Adipocyte (in vitro differentiated cells): ENCODE measurements at regions not wholly inside any gene's neighbourhood (a gene's known extent, or its start where the extent isn't known, plus 50 kb on each side); places are given as distances from the start of the nearest gene placed in this dataset.

Experiments used
- DNase-seq: peaks from one replicate; pipeline ENCODE4 v3.0.0-alpha.2; 2015; ENCODE audit warnings: low read depth
- H3K27me3 ChIP-seq: replicated peaks from 2 replicates; pipeline ENCODE4 v1.7.0; 2013; ENCODE audit warnings: mild to moderate bottlenecking, low read length, moderate library complexity; ENCODE audit not compliant: control insufficient read depth, insufficient read depth
- H3K36me3 ChIP-seq: 2 replicates; pipeline ENCODE4 v1.7.0; 2013; ENCODE audit warnings: low read length, mild to moderate bottlenecking, moderate library complexity; ENCODE audit not compliant: control insufficient read depth, insufficient read depth, severe bottlenecking
- H3K4me1 ChIP-seq: 2 replicates; pipeline ENCODE4 v1.7.0; 2013; ENCODE audit warnings: mild to moderate bottlenecking, low read length, moderate library complexity; ENCODE audit not compliant: control insufficient read depth, insufficient read depth
- H3K4me3 ChIP-seq: 2 replicates; pipeline ENCODE4 v1.7.0; 2013; ENCODE audit warnings: mild to moderate bottlenecking, low read length, moderate library complexity
- H3K9ac ChIP-seq: 2 replicates; pipeline ENCODE4 v1.7.0; 2013; ENCODE audit warnings: mild to moderate bottlenecking, low read length, moderate library complexity
- H3K9me3 ChIP-seq: 2 replicates; pipeline ENCODE4 v1.7.0; 2013; ENCODE audit warnings: mild to moderate bottlenecking, low read length, moderate library complexity; ENCODE audit not compliant: control insufficient read depth

GRCh38 chr20:7346562-7346961 lies 579.1 kb downstream of the BMP2 start:
- Histone ChIP-seq H3K36me3 (no peaks in the 10 kb centered on the region), H3K9me3 (peaks cover 4% of the 10 kb centered on the region), H3K4me3 (no peak overlapping the region), H3K9ac (no peak overlapping the region), H3K4me1 (no peaks in the 10 kb centered on the region), H3K27me3 (no peaks in the 10 kb centered on the region)
- no peak for DNase-seq

DNA sequence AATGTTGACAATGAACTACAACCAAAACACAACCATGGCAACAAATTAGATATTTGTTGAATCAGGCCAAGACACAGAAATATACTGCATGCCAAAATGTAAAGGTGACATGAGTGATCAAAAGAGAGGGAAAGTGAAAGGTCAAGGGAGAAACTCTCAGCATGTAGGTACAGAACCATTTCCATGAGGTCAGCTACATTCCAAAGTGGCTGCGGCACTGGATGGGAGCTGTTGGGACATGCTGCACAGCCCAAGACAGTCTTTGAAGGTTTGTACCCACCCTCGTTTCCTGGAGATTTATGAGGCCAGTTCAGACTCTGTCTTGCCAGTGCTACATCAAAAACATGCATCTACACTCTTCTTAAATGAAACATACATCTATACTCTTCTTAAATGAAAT lies 579.9 kb downstream of the BMP2 start:
- H3K9me3 ChIP-seq, result peaks cover 4% of the 10 kb centered on the region
- no peaks in the 10 kb centered on the region for H3K4me1 ChIP-seq
- no peak for DNase-seq
- no peak overlapping the region for H3K4me3 ChIP-seq
- no peaks in the 10 kb centered on the region for H3K36me3 ChIP-seq
- H3K27me3 ChIP-seq, result no peaks in the 10 kb centered on the region
- H3K9ac ChIP-seq, result no peak overlapping the region

GRCh38 chr20:7348253-7348652 lies 580.8 kb downstream of the BMP2 start:
- no peak for DNase-seq
- Histone ChIP-seq H3K4me1 (no peaks in the 10 kb centered on the region), H3K9me3 (peaks cover 4% of the 10 kb centered on the region), H3K4me3 (no peak overlapping the region), H3K36me3 (no peaks in the 10 kb centered on the region), H3K9ac (no peak overlapping the region), H3K27me3 (no peaks in the 10 kb centered on the region)

- Histone ChIP-seq H3K9me3 (peaks cover 4% of the 10 kb centered on the region), H3K36me3 (no peaks in the 10 kb centered on the region), H3K9ac (no peak overlapping the region), H3K27me3 (no peaks in the 10 kb centered on the region), H3K4me1 (no peaks in the 10 kb centered on the region), H3K4me3 (no peak overlapping the region)
- DNase-seq, result no peak
Observed at GRCh38 chr20:7352165-7352564, 584.7 kb downstream of the BMP2 start.

DNA sequence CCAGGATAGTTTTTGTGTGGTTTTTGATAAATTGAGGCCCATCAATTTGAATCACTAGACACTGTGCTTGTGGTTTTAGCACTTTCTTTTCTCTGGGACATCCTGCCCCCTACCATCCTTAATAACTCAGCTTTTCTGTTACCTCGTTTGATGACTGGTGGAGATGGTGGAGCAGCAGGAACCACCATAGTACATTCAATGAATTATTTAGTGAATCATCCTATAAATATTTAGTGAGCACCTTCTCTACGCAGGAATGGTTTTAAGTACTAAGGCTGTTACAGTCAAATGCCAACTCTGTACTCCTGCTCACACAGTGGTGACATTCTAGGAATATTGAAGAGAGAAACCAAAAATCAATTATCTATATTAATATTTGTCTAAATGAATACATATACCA lies 585.2 kb downstream of the HAO1 start:
- no peaks in the 10 kb centered on the region for H3K27me3 ChIP-seq
- no peaks in the 10 kb centered on the region for H3K4me1 ChIP-seq
- no peak overlapping the region for H3K9ac ChIP-seq
- H3K36me3 ChIP-seq, result no peaks in the 10 kb centered on the region
- DNase-seq, result no peak
- peaks cover 4% of the 10 kb centered on the region for H3K9me3 ChIP-seq
- H3K4me3 ChIP-seq, result no peak overlapping the region

- Histone ChIP-seq H3K9ac (no peak overlapping the region), H3K4me3 (no peak overlapping the region), H3K4me1 (no peaks in the 10 kb centered on the region), H3K36me3 (no peaks in the 10 kb centered on the region), H3K27me3 (peaks cover 3% of the 10 kb centered on the region), H3K9me3 (peaks cover 4% of the 10 kb centered on the region)
- no peak for DNase-seq
Observed at GRCh38 chr20:7358670-7359069, 581.6 kb downstream of the HAO1 start.

DNA sequence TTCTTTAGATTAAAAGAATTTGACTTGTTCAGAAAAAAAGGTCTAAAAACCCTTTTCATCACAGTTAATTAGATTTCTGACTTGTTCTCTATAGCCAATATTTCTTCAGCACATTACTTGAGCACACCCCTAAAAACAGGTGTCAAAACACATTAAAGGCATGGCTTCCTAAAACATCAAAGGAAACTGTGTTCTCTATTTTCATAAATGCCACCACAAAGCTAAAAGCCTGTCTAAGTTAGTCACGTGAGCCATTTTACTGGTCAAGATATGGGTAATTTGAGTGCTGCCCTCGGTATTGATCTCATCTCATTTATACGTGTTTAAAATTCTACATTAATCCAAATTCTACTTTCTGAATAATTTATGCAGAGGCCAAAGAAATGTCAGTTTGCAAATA lies 580.5 kb downstream of the HAO1 start:
- Histone ChIP-seq H3K27me3 (peaks cover 3% of the 10 kb centered on the region), H3K36me3 (no peaks in the 10 kb centered on the region), H3K4me3 (no peak overlapping the region), H3K9ac (no peak overlapping the region), H3K9me3 (peaks cover 4% of the 10 kb centered on the region), H3K4me1 (no peaks in the 10 kb centered on the region)
- no peak for DNase-seq

DNA sequence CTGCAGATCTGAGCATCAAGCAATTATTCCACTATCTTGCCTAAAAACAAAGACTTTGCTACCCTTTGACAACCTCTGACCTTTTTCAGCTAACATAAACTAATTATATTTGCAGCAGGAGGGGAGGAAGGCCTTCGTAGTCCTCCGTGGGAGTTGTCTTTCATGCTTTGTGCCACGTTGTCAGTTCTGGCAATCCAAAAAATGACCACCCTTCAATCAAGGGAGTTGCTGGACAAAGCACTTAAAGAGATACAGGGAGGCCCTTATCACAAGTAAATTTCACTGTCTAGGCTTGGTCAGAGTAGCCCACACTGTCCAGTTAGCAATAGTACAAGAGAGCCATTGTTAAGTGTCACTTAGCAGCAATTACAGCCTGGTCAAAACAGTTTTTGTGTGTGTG lies 578.9 kb downstream of the HAO1 start:
- Histone ChIP-seq H3K9me3 (peaks cover 4% of the 10 kb centered on the region), H3K4me3 (no peak overlapping the region), H3K27me3 (peaks cover 3% of the 10 kb centered on the region), H3K4me1 (no peaks in the 10 kb centered on the region), H3K36me3 (no peaks in the 10 kb centered on the region), H3K9ac (no peak overlapping the region)
- DNase-seq, result no peak

- Histone ChIP-seq H3K36me3 (no peaks in the 10 kb centered on the region), H3K9ac (no peak overlapping the region), H3K27me3 (peaks cover 3% of the 10 kb centered on the region), H3K9me3 (peaks cover 4% of the 10 kb centered on the region), H3K4me3 (no peak overlapping the region), H3K4me1 (no peaks in the 10 kb centered on the region)
- no peak for DNase-seq
Observed at GRCh38 chr20:7361931-7362330, 578.3 kb downstream of the HAO1 start.

GRCh38 chr20:7362601-7363000 lies 577.7 kb downstream of the HAO1 start:
- Histone ChIP-seq H3K9ac (no peak overlapping the region), H3K4me3 (no peak overlapping the region), H3K27me3 (peaks cover 3% of the 10 kb centered on the region), H3K9me3 (peaks cover 4% of the 10 kb centered on the region), H3K4me1 (no peaks in the 10 kb centered on the region), H3K36me3 (no peaks in the 10 kb centered on the region)
- no peak for DNase-seq

- Histone ChIP-seq H3K9ac (no peak overlapping the region), H3K4me3 (no peak overlapping the region), H3K4me1 (no peaks in the 10 kb centered on the region), H3K36me3 (no peaks in the 10 kb centered on the region), H3K9me3 (peaks cover 4% of the 10 kb centered on the region), H3K27me3 (peaks cover 3% of the 10 kb centered on the region)
- DNase-seq, result no peak
Observed at GRCh38 chr20:7366189-7366588, 574.1 kb downstream of the HAO1 start.

- H3K9me3 ChIP-seq, result no peaks in the 10 kb centered on the region
- H3K9ac ChIP-seq, result no peak overlapping the region
- peak; percentile 10 for DNase-seq
- H3K27me3 ChIP-seq, result no peaks in the 10 kb centered on the region
- H3K4me1 ChIP-seq, result no peaks in the 10 kb centered on the region
- no peaks in the 10 kb centered on the region for H3K36me3 ChIP-seq
- no peak overlapping the region for H3K4me3 ChIP-seq
Observed at GRCh38 chr20:7371518-7372163, 568.6 kb downstream of the HAO1 start.
